ENCODE measurements at regions not wholly inside any gene's neighbourhood (a gene's known extent, or its start where the extent isn't known, plus 50 kb on each side); places are given as distances from the start of the nearest gene placed in this dataset.

DNA sequence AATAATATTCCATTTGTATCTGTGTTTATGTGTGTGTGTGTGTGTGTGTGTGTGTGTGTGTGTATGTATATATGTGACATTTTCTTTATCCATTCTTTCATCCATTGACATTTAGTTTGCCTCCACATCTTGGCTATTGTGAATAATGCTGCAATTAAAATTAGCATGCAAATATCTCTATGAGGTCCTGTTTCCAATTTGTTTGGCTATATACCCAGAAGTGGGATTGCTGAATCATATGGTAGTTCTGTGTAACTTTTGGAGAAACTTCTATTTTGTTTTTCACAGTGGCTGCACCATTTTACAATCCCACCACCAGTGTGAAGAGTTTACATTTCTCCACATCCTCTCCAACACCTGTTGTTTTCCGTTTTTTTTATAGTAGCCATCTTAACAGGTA, 53.1 kb downstream of the CH25H start:
- no peak for DNase-seq

DNA sequence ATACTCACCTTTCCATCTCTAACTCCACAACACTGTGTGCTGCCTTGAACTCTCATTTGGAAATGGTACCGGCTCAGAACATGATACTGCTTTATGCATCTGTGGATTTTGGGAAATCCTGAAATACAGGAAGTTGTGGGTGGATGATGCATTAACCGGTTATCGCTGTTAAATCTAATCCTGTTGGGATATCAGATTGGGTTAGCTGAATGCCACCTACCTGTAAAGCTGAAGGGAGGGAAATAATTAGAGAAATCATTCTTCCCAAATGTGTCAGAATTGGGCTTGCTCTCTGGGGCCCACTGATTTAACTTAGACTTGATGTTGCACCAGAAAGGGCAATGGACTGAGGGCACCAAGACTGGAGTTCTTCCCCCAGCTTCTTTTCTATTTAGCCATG, 54.0 kb downstream of the CH25H start:
- no peak for DNase-seq

- no peak for DNase-seq
Measured at GRCh38 chr10:89151857-89152256, 55.3 kb downstream of the CH25H start.

- no peak for DNase-seq
Measured at GRCh38 chr10:89148061-89148460, 59.1 kb downstream of the CH25H start.

DNA sequence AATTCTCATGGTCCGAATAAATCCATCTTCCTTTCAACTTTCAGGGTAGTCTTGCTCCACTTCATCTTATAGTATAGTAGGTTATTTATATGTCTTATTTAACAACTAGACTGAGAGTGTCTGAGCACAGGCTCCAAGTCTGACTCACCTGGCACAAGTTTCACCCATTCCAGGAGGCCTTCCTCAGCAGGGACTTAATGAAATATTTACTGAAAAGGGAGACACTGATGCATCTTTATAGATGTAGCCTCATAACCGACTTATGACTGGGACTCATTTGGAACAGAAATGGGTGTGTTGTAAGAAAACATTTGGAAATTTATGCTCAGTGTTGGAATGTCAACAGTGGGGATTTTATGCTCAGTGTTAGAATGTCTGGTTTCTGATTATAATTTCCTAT, 59.9 kb downstream of the CH25H start:
- DNase-seq, result no peak

- DNase-seq, result no peak
Measured at GRCh38 chr10:89144836-89145235, 62.3 kb downstream of the CH25H start.

- no peak for DNase-seq
Measured at GRCh38 chr10:89142590-89142989, 64.5 kb downstream of the CH25H start.

GRCh38 chr10:89138755-89139490, 68.2 kb downstream of the CH25H start:
- no peak for DNase-seq

GRCh38 chr10:89134963-89135362, 72.2 kb downstream of the CH25H start:
- DNase-seq, result no peak

GRCh38 chr10:89129911-89130310, 77.2 kb downstream of the CH25H start:
- no peak for DNase-seq

GRCh38 chr10:89122433-89123051, 84.6 kb downstream of the CH25H start:
- DNase-seq, result no peak

GRCh38 chr10:89121764-89122020, 85.4 kb downstream of the CH25H start:
- no peak for DNase-seq

GRCh38 chr10:89120931-89121763, 86.0 kb downstream of the CH25H start:
- DNase-seq, result no peak

GRCh38 chr10:89119651-89120050, 87.5 kb downstream of the CH25H start:
- DNase-seq, result no peak

- no peak for DNase-seq
Measured at GRCh38 chr10:89118091-89118490, 89.0 kb downstream of the CH25H start.

DNA sequence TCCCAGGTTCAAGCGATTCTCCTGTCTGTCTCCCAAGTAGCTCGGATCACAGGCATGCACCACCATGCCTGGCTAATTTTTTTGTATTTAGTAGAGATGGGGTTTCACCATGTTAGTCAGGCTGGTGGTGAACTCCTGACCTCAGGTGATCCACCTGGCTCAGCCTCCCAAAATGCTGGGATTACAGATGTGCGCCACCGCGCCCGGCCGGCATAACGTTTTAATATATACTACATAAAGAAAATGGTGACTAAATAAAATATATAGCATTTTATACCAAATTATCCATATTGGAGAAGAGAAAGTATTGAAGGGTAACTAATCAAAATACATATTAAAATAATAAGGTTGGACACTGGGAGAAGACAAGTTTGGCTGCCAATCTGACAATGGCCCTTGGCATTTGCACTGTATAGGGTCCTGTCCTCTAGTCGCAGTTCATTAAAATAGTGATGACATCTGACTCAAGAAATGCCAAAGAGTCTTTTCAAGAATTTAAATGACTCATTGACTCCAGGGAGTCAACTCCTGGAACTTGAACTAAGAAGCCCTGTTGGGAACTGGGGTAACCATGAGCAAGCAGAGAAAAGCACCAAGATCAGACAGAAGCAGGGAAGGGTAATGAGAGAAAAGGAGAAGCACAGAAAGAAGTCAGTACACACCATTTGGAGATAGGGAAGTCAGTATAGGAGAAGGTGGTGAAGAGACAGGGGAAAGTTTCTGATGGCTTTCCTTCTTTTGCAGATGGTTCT, 91.1 kb downstream of the CH25H start:
- DNase-seq, result no peak

GRCh38 chr10:89114846-89115625, 92.1 kb downstream of the CH25H start:
- DNase-seq, result no peak

- DNase-seq, result no peak
Measured at GRCh38 chr10:89102735-89103134, 104.4 kb downstream of the CH25H start.

- no peak for DNase-seq
Measured at GRCh38 chr10:89101943-89102342, 105.2 kb downstream of the CH25H start.

- no peak for DNase-seq
Measured at GRCh38 chr10:89100680-89101079, 106.4 kb downstream of the CH25H start.

DNA sequence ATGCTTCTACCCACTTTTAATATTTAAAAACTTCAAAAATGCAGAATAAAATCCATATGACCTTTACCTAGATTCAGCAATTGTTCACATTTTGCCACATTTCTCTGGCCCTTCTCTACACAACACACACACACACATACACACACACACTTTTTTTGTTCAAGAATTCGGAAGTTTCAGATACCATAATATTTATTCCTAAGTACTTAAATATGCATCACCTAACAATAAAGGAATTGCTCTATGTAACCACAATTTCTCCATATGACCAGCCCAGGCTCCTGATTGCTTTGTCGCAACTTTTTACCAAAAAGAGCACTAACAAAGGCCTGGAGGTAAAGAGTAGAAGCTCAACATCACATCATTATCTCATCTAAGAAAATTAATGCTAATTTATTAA, 106.6 kb downstream of the FAS start:
- DNase-seq, result no peak

DNA sequence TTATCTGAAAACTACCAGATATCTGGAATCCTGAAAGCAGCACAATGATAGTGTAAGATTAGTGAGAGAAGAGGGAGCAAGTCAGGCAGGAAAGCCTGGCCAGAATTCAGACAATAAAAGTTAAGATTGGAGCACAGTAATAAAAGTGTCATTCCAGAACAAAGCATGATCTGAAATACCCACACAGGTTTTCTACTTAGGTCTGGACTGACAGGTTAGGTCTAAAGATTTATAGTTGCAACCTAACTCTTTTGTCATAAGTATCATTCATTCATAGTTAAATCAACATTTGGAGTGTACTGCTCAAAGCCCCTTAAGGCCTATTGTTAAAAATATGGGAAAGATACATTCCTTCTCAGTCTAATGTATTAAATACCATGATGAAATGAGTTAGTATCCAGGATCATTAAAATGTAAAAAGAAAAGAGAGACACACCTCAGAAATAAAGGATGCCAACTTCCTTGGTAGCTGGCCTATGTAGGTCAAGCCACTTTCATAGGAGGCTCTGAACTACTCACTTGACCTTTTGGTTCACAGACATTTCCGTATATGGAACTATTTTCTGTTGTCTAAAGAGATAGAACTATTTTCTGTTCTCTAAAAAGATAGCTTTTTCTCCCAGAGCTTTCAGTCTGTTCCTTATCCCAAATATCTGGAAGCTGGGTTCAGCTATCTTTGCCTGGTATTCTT, 105.2 kb downstream of the FAS start:
- DNase-seq, result no peak
